ENCODE measurements at regions not wholly inside any gene's neighbourhood (a gene's known extent, or its start where the extent isn't known, plus 50 kb on each side); places are given as distances from the start of the nearest gene placed in this dataset.

DNA sequence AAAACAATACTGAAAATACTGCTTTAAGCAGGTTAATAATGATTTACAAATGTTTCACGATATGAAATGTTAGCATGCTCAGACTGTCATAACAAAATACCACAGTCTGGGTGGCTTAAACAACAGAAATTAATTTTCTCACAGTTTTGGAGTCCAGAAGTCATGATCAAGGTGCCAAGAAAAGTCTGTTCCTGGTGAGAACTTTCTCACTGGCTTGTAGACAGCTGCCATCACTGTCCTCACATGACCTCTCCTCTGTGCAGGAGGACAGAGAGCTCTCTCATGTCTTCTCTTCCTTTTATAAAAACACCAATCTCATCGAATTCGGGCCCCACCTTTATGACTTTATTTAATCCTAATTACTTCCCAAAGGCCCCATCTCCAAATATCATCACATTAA, 426.7 kb downstream of the KLHL13 start:
- H3K4me3 ChIP-seq (ENCODE audit: low read depth, low read length) = no peak overlapping the region

GRCh38 chrX:117680286-117680685, 436.3 kb downstream of the KLHL13 start:
- Histone ChIP-seq H3K4me3 (ENCODE audit: low read depth, low read length) (no peak overlapping the region), H3K4me1 (ENCODE audit: control insufficient read depth, insufficient read depth, low read length) (no peaks in the 10 kb centered on the region), H3K36me3 (ENCODE audit: control insufficient read depth, insufficient read depth, low read length) (no peaks in the 10 kb centered on the region), H3K27me3 (ENCODE audit: control insufficient read depth, insufficient read depth, low read length) (peaks cover 4% of the 10 kb centered on the region; the same call in 1 of the 2 replicates), H3K9me3 (ENCODE audit: control insufficient read depth, insufficient read depth, low read depth, low read length) (no peaks in the 10 kb centered on the region; the same call in 1 of the 2 replicates), H3K27ac (ENCODE audit: low read depth, low read length) (no peak overlapping the region), H3K9ac (ENCODE audit: low read length) (no peak overlapping the region)

More for the DNA sequence above, 426.7 kb downstream of the KLHL13 start:
- no peaks in the 10 kb centered on the region for H3K9me3 ChIP-seq (ENCODE audit: control insufficient read depth, insufficient read depth, low read depth, low read length)
- H3K36me3 ChIP-seq (ENCODE audit: control insufficient read depth, insufficient read depth, low read length) = no peaks in the 10 kb centered on the region
- no peaks in the 10 kb centered on the region; the same call in 1 of the 2 replicates for H3K27me3 ChIP-seq (ENCODE audit: control insufficient read depth, insufficient read depth, low read length)
- H3K4me1 ChIP-seq (ENCODE audit: control insufficient read depth, insufficient read depth, low read length) = no peaks in the 10 kb centered on the region
- no peak overlapping the region for H3K27ac ChIP-seq (ENCODE audit: low read depth, low read length)
- no peak overlapping the region for H3K9ac ChIP-seq (ENCODE audit: low read length)

- no peaks in the 10 kb centered on the region; the same call in 1 of the 2 replicates for H3K27me3 ChIP-seq (ENCODE audit: control insufficient read depth, insufficient read depth, low read length)
- no peak overlapping the region for H3K27ac ChIP-seq (ENCODE audit: low read depth, low read length)
- H3K9ac ChIP-seq (ENCODE audit: low read length) = no peak overlapping the region
- no peaks in the 10 kb centered on the region for H3K36me3 ChIP-seq (ENCODE audit: control insufficient read depth, insufficient read depth, low read length)
- H3K4me1 ChIP-seq (ENCODE audit: control insufficient read depth, insufficient read depth, low read length) = no peaks in the 10 kb centered on the region
- H3K9me3 ChIP-seq (ENCODE audit: control insufficient read depth, insufficient read depth, low read depth, low read length) = peaks cover 2% of the 10 kb centered on the region; the same call in 1 of the 2 replicates
- H3K4me3 ChIP-seq (ENCODE audit: low read depth, low read length) = no peak overlapping the region
These were observed 463.2 kb downstream of the KLHL13 start for GRCh38 chrX:117653396-117653795.

DNA sequence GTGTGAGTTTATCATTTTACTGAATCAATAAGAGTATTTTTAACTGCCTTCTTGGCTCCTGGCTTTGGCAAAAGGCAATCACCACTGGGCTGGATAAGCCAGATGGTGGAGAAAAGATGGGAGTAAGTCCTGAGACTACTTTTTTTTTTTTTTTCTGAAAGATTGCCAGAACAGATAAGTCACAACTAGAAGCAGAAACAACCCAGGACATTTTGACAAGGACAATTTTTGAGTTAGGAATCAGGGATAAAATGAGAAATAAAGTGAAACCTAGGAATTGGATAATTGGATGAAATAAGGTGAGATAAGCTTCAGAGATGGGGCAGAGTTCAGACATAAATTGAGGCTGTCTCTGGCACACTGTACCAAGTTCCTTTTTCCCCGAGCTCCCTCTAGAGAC, 471.0 kb downstream of the KLHL13 start:
- H3K4me1 ChIP-seq (ENCODE audit: control insufficient read depth, insufficient read depth, low read length) = no peaks in the 10 kb centered on the region
- H3K9me3 ChIP-seq (ENCODE audit: control insufficient read depth, insufficient read depth, low read depth, low read length) = no peaks in the 10 kb centered on the region
- no peak overlapping the region for H3K27ac ChIP-seq (ENCODE audit: low read depth, low read length)
- H3K36me3 ChIP-seq (ENCODE audit: control insufficient read depth, insufficient read depth, low read length) = no peaks in the 10 kb centered on the region
- no peaks in the 10 kb centered on the region; the same call in 1 of the 2 replicates for H3K27me3 ChIP-seq (ENCODE audit: control insufficient read depth, insufficient read depth, low read length)
- H3K4me3 ChIP-seq (ENCODE audit: low read depth, low read length) = no peak overlapping the region
- no peak overlapping the region for H3K9ac ChIP-seq (ENCODE audit: low read length)

DNA sequence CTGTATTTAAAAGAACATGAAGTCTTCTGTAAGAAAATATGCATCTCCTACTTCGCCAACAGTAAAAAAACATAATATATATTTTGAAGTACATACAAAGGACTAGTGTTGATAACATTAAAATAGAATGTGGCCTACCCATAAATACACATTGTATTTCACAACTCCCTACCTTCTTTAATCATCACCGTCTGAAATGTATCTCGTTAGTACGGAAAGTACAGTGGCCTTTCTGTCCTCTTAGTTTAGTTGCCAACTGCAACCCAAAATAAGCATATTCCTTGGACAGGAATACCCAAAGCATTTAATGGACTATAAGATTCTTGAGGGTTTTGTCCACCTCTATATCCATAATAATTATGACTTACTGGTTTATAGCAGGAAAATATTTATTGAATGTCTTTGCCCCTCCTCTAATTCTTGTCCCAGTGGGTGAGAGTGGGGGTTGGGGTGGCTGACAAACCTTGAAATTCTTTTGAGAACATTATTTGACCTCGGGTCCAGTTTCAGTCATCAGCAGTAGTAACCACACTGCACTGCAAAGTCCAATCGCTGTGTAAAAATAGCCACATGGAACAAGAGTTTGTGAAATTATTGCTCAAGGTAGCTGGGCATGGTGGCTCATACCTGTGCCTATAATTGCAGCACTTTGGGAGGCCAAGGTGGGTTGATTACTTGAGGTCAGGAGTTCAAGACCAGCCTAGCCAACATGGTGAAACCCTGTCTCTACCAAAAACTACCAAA, 474.5 kb downstream of the KLHL13 start:
- Histone ChIP-seq H3K4me1 (ENCODE audit: control insufficient read depth, insufficient read depth, low read length) (no peaks in the 10 kb centered on the region), H3K4me3 (ENCODE audit: low read depth, low read length) (no peak overlapping the region), H3K27ac (ENCODE audit: low read depth, low read length) (no peak overlapping the region), H3K9ac (ENCODE audit: low read length) (no peak overlapping the region), H3K36me3 (ENCODE audit: control insufficient read depth, insufficient read depth, low read length) (no peaks in the 10 kb centered on the region), H3K27me3 (ENCODE audit: control insufficient read depth, insufficient read depth, low read length) (no peaks in the 10 kb centered on the region; the same call in 1 of the 2 replicates), H3K9me3 (ENCODE audit: control insufficient read depth, insufficient read depth, low read depth, low read length) (no peaks in the 10 kb centered on the region)

DNA sequence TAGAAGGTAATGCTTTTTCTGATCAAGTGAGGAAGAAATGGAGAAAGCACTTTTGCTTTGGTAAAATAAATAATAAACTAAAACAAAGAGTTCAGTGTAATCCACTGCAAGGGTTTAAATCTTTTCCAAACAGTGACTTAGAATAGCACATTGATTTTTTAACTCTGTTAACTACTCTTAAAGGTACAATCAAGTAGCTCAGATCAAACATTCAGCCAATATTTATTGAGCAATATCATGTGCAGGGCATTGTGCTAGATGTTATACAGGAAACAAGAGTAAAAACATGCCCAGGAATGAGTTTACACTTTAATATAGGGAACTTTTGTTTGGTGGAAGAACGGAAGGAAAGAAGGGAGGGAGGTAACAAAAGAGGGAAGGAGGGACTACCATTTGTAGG, 479.8 kb downstream of the KLHL13 start:
- no peak overlapping the region for H3K4me3 ChIP-seq (ENCODE audit: low read depth, low read length)
- no peaks in the 10 kb centered on the region for H3K9me3 ChIP-seq (ENCODE audit: control insufficient read depth, insufficient read depth, low read depth, low read length)

DNA sequence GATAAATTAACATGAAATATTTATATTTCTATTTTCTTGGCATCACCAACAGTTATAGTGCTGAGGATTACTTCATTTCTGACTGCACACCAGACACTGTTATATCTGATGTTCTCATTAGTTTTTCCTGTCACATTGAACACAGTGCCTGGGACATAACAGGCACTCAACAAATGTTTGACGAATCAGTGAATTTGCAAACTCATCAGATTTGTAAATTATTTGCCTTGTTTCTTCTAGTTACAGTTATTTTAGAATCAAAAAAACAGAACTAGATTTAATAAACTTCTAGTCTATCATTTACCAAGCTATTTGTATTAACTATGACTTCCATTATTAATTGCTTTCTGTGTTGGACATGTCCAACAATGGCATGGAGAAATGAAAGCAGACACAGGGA, 483.3 kb downstream of the KLHL13 start:
- no peaks in the 10 kb centered on the region for H3K36me3 ChIP-seq (ENCODE audit: control insufficient read depth, insufficient read depth, low read length)
- H3K9ac ChIP-seq (ENCODE audit: low read length) = no peak overlapping the region
- H3K27me3 ChIP-seq (ENCODE audit: control insufficient read depth, insufficient read depth, low read length) = no peaks in the 10 kb centered on the region; the same call in 1 of the 2 replicates
- no peaks in the 10 kb centered on the region for H3K4me1 ChIP-seq (ENCODE audit: control insufficient read depth, insufficient read depth, low read length)
- no peak overlapping the region for H3K27ac ChIP-seq (ENCODE audit: low read depth, low read length)
- H3K4me3 ChIP-seq (ENCODE audit: low read depth, low read length) = no peak overlapping the region
- no peaks in the 10 kb centered on the region for H3K9me3 ChIP-seq (ENCODE audit: control insufficient read depth, insufficient read depth, low read depth, low read length)

More for the DNA sequence above, 479.8 kb downstream of the KLHL13 start:
- H3K9ac ChIP-seq (ENCODE audit: low read length) = no peak overlapping the region
- H3K4me1 ChIP-seq (ENCODE audit: control insufficient read depth, insufficient read depth, low read length) = no peaks in the 10 kb centered on the region
- no peak overlapping the region for H3K27ac ChIP-seq (ENCODE audit: low read depth, low read length)
- no peaks in the 10 kb centered on the region for H3K36me3 ChIP-seq (ENCODE audit: control insufficient read depth, insufficient read depth, low read length)
- no peaks in the 10 kb centered on the region; the same call in 1 of the 2 replicates for H3K27me3 ChIP-seq (ENCODE audit: control insufficient read depth, insufficient read depth, low read length)

GRCh38 chrX:117628381-117628780, 488.2 kb downstream of the KLHL13 start:
- no peak overlapping the region for H3K4me3 ChIP-seq (ENCODE audit: low read depth, low read length)
- no peaks in the 10 kb centered on the region for H3K9me3 ChIP-seq (ENCODE audit: control insufficient read depth, insufficient read depth, low read depth, low read length)
- H3K9ac ChIP-seq (ENCODE audit: low read length) = no peak overlapping the region
- no peaks in the 10 kb centered on the region for H3K36me3 ChIP-seq (ENCODE audit: control insufficient read depth, insufficient read depth, low read length)
- no peak overlapping the region for H3K27ac ChIP-seq (ENCODE audit: low read depth, low read length)
- no peaks in the 10 kb centered on the region for H3K4me1 ChIP-seq (ENCODE audit: control insufficient read depth, insufficient read depth, low read length)
- no peaks in the 10 kb centered on the region; the same call in 1 of the 2 replicates for H3K27me3 ChIP-seq (ENCODE audit: control insufficient read depth, insufficient read depth, low read length)

DNA sequence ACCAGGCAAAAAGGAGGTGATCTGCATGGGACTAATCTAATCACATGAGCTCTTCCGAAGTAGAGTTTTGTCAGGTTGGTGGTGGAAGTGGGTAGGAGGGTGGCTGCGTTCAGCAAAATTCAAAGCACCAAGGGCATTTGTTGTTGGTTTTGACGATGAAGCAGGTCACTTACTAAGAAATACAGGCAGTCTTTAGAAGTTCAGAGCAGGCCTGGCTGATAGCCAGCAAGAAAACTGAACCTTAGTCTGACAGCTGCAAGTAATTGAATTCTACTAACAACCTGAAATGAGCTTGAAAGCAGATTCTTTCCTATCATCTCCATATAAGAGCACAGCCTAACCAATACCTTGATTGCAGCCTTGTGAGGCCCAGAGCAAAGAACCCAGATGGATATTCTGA, 505.8 kb downstream of the KLHL13 start:
- Histone ChIP-seq H3K36me3 (ENCODE audit: control insufficient read depth, insufficient read depth, low read length) (no peaks in the 10 kb centered on the region), H3K9ac (ENCODE audit: low read length) (no peak overlapping the region), H3K4me3 (ENCODE audit: low read depth, low read length) (no peak overlapping the region), H3K27me3 (ENCODE audit: control insufficient read depth, insufficient read depth, low read length) (no peaks in the 10 kb centered on the region; the same call in 1 of the 2 replicates), H3K4me1 (ENCODE audit: control insufficient read depth, insufficient read depth, low read length) (no peaks in the 10 kb centered on the region), H3K9me3 (ENCODE audit: control insufficient read depth, insufficient read depth, low read depth, low read length) (peaks cover 3% of the 10 kb centered on the region), H3K27ac (ENCODE audit: low read depth, low read length) (no peak overlapping the region)

DNA sequence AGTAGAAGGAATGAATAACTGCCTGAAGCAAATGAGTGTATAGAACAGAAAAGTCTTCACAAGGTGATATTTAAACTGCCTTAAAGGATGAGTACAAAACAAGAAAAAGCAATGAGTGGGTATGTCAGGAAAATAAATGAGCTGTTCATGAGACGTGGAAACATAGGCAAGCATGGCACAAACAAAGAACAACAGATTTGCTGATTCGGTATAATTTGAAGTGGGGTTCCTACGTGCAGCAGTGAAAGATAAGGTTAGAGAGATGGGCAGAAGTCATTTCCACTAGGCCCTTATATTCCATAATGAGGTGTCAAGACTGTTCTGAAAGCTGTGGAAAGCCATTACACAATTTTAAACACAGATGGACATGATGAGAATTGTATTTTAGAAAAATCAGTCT, 506.6 kb downstream of the KLHL13 start:
- Histone ChIP-seq H3K4me1 (ENCODE audit: control insufficient read depth, insufficient read depth, low read length) (no peaks in the 10 kb centered on the region), H3K9me3 (ENCODE audit: control insufficient read depth, insufficient read depth, low read depth, low read length) (peaks cover 3% of the 10 kb centered on the region), H3K4me3 (ENCODE audit: low read depth, low read length) (no peak overlapping the region), H3K27me3 (ENCODE audit: control insufficient read depth, insufficient read depth, low read length) (no peaks in the 10 kb centered on the region; the same call in 1 of the 2 replicates), H3K27ac (ENCODE audit: low read depth, low read length) (no peak overlapping the region), H3K36me3 (ENCODE audit: control insufficient read depth, insufficient read depth, low read length) (no peaks in the 10 kb centered on the region), H3K9ac (ENCODE audit: low read length) (no peak overlapping the region)

DNA sequence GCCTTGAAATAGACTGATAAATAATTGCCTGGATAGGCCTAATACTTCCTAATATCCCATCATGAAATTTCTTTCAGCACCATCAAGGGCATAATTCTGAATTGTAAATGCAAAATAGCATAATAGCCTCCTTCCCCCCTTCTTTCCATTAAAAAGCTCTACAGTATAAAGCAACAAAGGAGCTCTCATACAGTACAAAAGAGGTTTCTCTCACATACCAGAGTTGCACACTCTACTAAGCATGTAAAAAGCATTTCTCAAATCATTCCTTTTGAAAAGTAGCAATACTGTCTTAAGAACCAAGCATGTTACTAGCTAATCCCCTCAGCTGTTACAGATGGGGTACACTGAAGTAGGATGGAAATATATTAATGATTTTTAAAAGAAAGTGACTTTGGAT, 509.0 kb downstream of the KLHL13 start:
- Histone ChIP-seq H3K4me1 (ENCODE audit: control insufficient read depth, insufficient read depth, low read length) (no peaks in the 10 kb centered on the region), H3K4me3 (ENCODE audit: low read depth, low read length) (no peak overlapping the region), H3K36me3 (ENCODE audit: control insufficient read depth, insufficient read depth, low read length) (no peaks in the 10 kb centered on the region), H3K9me3 (ENCODE audit: control insufficient read depth, insufficient read depth, low read depth, low read length) (peaks cover 21% of the 10 kb centered on the region), H3K27me3 (ENCODE audit: control insufficient read depth, insufficient read depth, low read length) (no peaks in the 10 kb centered on the region; the same call in 1 of the 2 replicates), H3K9ac (ENCODE audit: low read length) (no peak overlapping the region), H3K27ac (ENCODE audit: low read depth, low read length) (no peak overlapping the region)

Measured in HUES6 (cell line).